Esophagus squamous epithelium (tissue), 5 donors: ENCODE measurements at regions not wholly inside any gene's neighbourhood (a gene's known extent, or its start where the extent isn't known, plus 50 kb on each side); places are given as distances from the start of the nearest gene placed in this dataset.

Experiments used
- DNase-seq: peaks from one replicate; lab custom pipeline; 2025; lab: John Stamatoyannopoulos, UW
- H3K27ac ChIP-seq, 4 donors: fragments of 200-600 bp; sonication (generic); one replicate each; pipeline ENCODE4 v1.5.1; 2016 to 2019; ENCODE audit warnings: mild to moderate bottlenecking in 1 of 4
- H3K27me3 ChIP-seq, 4 donors: fragments of 200-600 bp; sonication (generic); 1 replicate in 3 of 4; 2 replicates in 1 of 4; pipeline versions ENCODE4 v1.5.1 to v1.6.0; 2017 to 2021; ENCODE audit warnings: antibody characterized with exemption in 1 of 4
- H3K36me3 ChIP-seq, 3 donors: fragments of 200-600 bp; sonication (generic); one replicate each; pipeline ENCODE4 v1.5.1; 2016 to 2019
- H3K4me1 ChIP-seq, 3 donors: fragments of 200-600 bp; sonication (generic); one replicate each; pipeline ENCODE4 v1.5.1; 2017 to 2019
- H3K4me3 ChIP-seq, 4 donors: fragments of 200-600 bp; sonication (generic); 1 replicate in 3 of 4; 2 replicates in 1 of 4; pipeline ENCODE4 v1.5.1; 2016 to 2019; ENCODE audit warnings: mild to moderate bottlenecking in 2 of 4, moderate library complexity in 1 of 4
- H3K9me3 ChIP-seq, 3 donors: fragments of 200-600 bp; sonication (generic); one replicate each; pipeline ENCODE4 v1.5.1; 2016 to 2019
- POLR2A ChIP-seq, 4 donors: fragments of 450-650 bp; IDR thresholded peaks; one replicate each; pipeline ENCODE4 v1.6.1; 2017; ENCODE audit warnings: antibody characterized with exemption in 4 of 4, mild to moderate bottlenecking in 4 of 4, moderate library complexity in 3 of 4
- WGBS, 2 donors: methylation state at CpG; one replicate each; pipeline ENCODE4 v1.1.5; 2018; 5-methylcytosine and 5-hydroxymethylcytosine counted together
- intact Hi-C: fragments of 100-400 bp; cut with DNase I; formaldehyde crosslinking; loops from one replicate; pipeline ENCODE4 v1.15.0; 2022
- TF ChIP-seq, protein P1 (sequence below), 6 experiments: fragments of 450-650 bp in 4 of 6; fragments of 200-600 bp in 2 of 6; sonication (generic) in 2 of 6; IDR thresholded peaks; one replicate each; pipeline ENCODE4 v1.5.1; 2016 to 2019; ENCODE audit warnings: antibody characterized with exemption in 6 of 6, mild to moderate bottlenecking in 4 of 6, moderate library complexity in 4 of 6
- donor health status: DM: yes; HTN: yes; CAD: no.

DNA sequence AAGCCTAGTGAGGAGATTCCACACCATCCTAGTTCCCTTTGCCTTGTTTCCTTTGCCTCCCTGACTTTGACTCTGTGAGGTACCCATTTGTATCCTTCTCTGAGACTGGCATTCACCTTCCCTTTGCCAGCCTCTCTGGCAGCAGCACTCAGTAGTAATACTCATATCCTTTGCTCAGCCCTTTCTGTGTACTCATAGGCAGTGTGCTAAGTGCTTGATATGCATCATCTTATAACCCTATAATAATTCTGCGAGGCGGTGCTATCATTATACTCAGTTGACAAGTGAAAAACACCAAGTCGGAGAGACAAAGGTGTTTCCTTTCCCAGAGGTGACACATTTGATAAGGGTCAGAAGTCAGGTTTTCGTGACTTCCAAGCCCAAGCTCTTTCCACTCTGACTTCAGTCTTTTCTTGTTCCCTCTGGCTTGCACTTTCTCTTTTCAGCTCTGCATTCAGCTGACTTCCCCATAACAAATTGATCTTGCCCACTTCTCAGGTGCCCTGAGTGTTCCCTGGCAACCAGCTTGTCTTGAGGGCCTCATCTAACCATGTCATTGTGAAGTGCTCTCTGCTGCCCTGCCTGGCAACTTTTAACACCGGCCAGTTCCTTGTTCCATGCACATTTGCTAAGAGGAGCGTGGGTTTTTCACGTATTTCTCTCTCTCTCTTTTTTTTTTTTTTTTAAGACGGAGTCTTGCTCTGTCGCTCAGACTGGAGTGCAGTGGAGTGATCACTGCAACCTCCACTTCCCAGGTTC lies 94.5 kb upstream of the UPP2 start:
- Histone ChIP-seq H3K4me3 (no peak overlapping the region), H3K36me3 (no peaks in the 10 kb centered on the region), H3K4me1 (peaks cover 0 to 25% (median 0%) of the 10 kb centered on the region in 3 donors), H3K9me3 (no peaks in the 10 kb centered on the region), H3K27ac (no peak overlapping the region), H3K27me3 (no peaks in the 10 kb centered on the region)
- intact Hi-C loops, result loop anchor here (10.0 kb wide), 1 partner anchor 512 kb away; no protein-coding TSS in a partner anchor
- TF ChIP-seq, protein P1, sequence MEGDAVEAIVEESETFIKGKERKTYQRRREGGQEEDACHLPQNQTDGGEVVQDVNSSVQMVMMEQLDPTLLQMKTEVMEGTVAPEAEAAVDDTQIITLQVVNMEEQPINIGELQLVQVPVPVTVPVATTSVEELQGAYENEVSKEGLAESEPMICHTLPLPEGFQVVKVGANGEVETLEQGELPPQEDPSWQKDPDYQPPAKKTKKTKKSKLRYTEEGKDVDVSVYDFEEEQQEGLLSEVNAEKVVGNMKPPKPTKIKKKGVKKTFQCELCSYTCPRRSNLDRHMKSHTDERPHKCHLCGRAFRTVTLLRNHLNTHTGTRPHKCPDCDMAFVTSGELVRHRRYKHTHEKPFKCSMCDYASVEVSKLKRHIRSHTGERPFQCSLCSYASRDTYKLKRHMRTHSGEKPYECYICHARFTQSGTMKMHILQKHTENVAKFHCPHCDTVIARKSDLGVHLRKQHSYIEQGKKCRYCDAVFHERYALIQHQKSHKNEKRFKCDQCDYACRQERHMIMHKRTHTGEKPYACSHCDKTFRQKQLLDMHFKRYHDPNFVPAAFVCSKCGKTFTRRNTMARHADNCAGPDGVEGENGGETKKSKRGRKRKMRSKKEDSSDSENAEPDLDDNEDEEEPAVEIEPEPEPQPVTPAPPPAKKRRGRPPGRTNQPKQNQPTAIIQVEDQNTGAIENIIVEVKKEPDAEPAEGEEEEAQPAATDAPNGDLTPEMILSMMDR (IDR thresholded peaks at IDR 0.05), result no peak
- no peak for TF ChIP-seq POLR2A (IDR thresholded peaks at IDR 0.05)
- DNase-seq, result no peak
- WGBS, 2 donors, result 72 to 75% methylated on average over 7 of the region's 9 CpGs

DNA sequence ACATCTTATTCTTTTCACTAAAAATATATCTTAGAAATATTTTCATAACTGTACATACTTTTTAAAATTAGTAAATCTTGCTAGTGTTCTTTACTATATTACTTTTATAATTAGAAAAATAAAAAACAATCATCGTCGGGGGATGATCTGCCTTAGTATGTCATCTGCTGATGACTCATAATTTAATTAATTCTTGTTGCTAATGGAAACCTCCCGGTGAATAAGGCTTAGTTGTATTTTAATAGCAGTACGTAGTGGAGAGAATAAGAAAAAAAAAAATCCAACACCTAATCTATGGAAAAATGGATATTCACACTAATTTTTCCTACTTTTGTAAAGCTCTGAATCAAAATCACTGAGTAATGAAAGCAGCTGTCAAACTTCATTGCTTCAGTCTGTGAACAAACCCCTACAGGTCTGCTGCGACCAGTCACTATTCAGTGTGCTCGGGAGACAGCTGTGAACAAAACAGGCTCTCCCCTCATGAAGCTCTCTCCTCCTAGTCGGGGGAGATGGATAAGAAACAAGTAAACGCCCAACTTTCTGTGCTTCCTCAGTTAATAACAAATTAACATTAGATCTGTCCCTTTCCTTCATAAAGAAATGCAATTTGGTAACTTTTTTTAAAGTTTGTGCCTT lies 97.4 kb upstream of the UPP2 start:
- no peak overlapping the region for H3K4me3 ChIP-seq
- intact Hi-C loops, result loop anchor here (10.0 kb wide), 1 partner anchor 509 kb away; no protein-coding TSS in a partner anchor
- no peaks in the 10 kb centered on the region for H3K27me3 ChIP-seq
- H3K36me3 ChIP-seq, result no peaks in the 10 kb centered on the region
- H3K4me1 ChIP-seq, result peaks cover 0 to 7% (median 0%) of the 10 kb centered on the region in 3 donors
- no peak for DNase-seq
- TF ChIP-seq, protein P1 (IDR thresholded peaks at IDR 0.05), result no peak
- TF ChIP-seq POLR2A (IDR thresholded peaks at IDR 0.05), result no peak
- H3K27ac ChIP-seq, result no peak overlapping the region
- no peaks in the 10 kb centered on the region for H3K9me3 ChIP-seq
- WGBS, 2 donors, result 35 to 38% methylated on average over 8 of the region's 8 CpGs

DNA sequence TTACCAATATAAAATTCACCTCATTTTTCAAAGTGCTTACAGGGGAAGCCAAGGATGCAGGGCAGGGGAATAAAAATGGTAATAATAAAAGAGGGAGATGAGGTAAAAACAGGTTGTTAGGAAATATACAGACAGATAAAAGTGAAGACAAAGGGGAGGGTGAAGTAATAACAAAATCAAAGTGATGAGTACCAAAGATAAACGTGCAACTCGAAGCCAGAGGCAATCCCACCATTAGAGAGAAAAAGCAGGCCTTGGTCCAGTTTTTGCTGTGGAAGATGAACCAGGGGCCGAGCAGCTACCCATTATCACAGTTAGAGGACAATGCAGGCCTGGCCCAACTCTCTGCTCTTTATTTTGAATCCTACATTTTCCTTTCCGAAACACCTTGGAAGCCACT lies 99.6 kb upstream of the UPP2 start:
- H3K4me1 ChIP-seq, result peaks cover 0 to 7% (median 0%) of the 10 kb centered on the region in 3 donors
- intact Hi-C loops, result loop anchor here (10.0 kb wide), 1 partner anchor 507 kb away; no protein-coding TSS in a partner anchor
- H3K27me3 ChIP-seq, result no peaks in the 10 kb centered on the region
- no peak for TF ChIP-seq POLR2A (IDR thresholded peaks at IDR 0.05)
- TF ChIP-seq, protein P1 (IDR thresholded peaks at IDR 0.05), result no peak
- DNase-seq, result no peak
- H3K36me3 ChIP-seq, result no peaks in the 10 kb centered on the region
- H3K27ac ChIP-seq, result no peak overlapping the region
- no peak overlapping the region for H3K4me3 ChIP-seq
- WGBS, 2 donors, result 64 to 66% methylated on average over 4 of the region's 4 CpGs
- H3K9me3 ChIP-seq, result no peaks in the 10 kb centered on the region

DNA sequence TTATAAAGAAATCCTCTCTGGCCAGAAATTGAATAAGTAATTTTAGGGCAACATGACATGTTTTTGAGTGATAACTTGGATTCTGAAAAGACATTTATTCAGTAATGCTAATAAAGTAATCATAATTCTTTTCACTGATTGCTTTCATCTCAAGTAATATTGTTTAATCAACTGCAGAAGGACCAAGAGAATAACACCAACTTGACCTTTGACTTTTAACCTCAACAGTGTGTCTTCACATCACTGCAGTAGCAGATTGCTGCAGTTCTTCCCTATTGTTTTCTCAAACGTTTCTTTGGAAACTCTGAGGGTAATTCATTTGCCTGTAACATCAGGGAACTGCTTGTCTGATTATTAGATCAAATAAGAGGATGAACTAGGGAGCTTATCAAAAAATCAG lies 104.9 kb upstream of the UPP2 start:
- no peaks in the 10 kb centered on the region for H3K4me1 ChIP-seq
- H3K4me3 ChIP-seq, result no peak overlapping the region
- H3K27me3 ChIP-seq, result no peaks in the 10 kb centered on the region
- DNase-seq, result no peak
- no peaks in the 10 kb centered on the region for H3K36me3 ChIP-seq
- no peaks in the 10 kb centered on the region for H3K9me3 ChIP-seq
- WGBS, 2 donors, result 13 to 27% methylated on average over 1 of the region's 1 CpG
- H3K27ac ChIP-seq, result no peak overlapping the region
- intact Hi-C loops, result no loop called here
- TF ChIP-seq, protein P1 (IDR thresholded peaks at IDR 0.05), result no peak
- no peak for TF ChIP-seq POLR2A (IDR thresholded peaks at IDR 0.05)

DNA sequence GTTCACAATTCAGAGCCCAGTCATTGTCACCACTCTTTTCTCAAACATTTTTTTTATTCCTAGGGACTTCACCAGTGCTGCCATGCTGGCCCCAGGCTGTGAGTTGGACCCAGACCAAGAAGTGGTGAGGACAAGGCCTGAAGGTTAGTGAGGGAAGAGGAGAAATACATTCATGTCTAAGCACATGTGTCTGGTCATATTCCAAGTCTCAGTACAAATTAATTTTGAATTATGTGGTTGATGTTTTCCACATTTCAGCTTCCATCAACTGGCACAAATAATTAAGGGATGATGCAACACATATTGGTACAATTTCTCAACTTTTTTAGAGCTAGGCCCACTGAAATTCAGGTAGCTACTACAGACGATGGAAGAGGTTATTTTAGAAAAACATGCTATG lies 106.6 kb upstream of the UPP2 start:
- no peak for DNase-seq
- Histone ChIP-seq H3K27me3 (no peaks in the 10 kb centered on the region), H3K4me3 (no peak overlapping the region), H3K4me1 (no peaks in the 10 kb centered on the region), H3K36me3 (no peaks in the 10 kb centered on the region), H3K9me3 (no peaks in the 10 kb centered on the region), H3K27ac (no peak overlapping the region)
- intact Hi-C loops, result no loop called here
- TF ChIP-seq POLR2A (IDR thresholded peaks at IDR 0.05), result no peak
- TF ChIP-seq, protein P1 (IDR thresholded peaks at IDR 0.05), result no peak
- 80 to 82% methylated on average over 1 of the region's 1 CpG for WGBS, 2 donors
